H9 (cell line): ENCODE measurements at regions not wholly inside any gene's neighbourhood (a gene's known extent, or its start where the extent isn't known, plus 50 kb on each side); places are given as distances from the start of the nearest gene placed in this dataset.

Experiments used
- DNase-seq: peaks from one replicate; pipeline ENCODE4 v3.0.0-alpha.2; 2017
- H2AFZ ChIP-seq: one replicate; pipeline ENCODE4 v1.6.1; 2013; ENCODE audit warnings: mild to moderate bottlenecking, low read length, control low read depth, moderate library complexity
- H2AK5ac ChIP-seq: 2 replicates; pipeline ENCODE4 v1.6.1; 2013; ENCODE audit warnings: low read length, control low read depth, mixed read lengths; ENCODE audit not compliant: insufficient read length
- H2BK120ac ChIP-seq: one replicate; pipeline ENCODE4 v1.6.1; 2013; ENCODE audit warnings: low read depth, mild to moderate bottlenecking, low read length, control low read depth, inconsistent platforms; ENCODE audit not compliant: poor library complexity, severe bottlenecking
- H2BK12ac ChIP-seq: 2 replicates; pipeline ENCODE4 v1.6.1; 2013; ENCODE audit warnings: low read length, control low read depth, mixed read lengths, low read depth; ENCODE audit not compliant: insufficient read length
- H2BK15ac ChIP-seq: 2 replicates; pipeline ENCODE4 v1.6.1; 2013; ENCODE audit warnings: low read depth, low read length, control low read depth
- H2BK20ac ChIP-seq: one replicate; pipeline ENCODE4 v1.6.1; 2013; ENCODE audit warnings: low read depth, mild to moderate bottlenecking, low read length, control low read depth, inconsistent platforms; ENCODE audit not compliant: poor library complexity, severe bottlenecking
- H2BK5ac ChIP-seq: 2 replicates; pipeline ENCODE4 v1.6.1; 2013; ENCODE audit warnings: low read length, control low read depth, mixed read lengths; ENCODE audit not compliant: insufficient read length
- H3K14ac ChIP-seq: 2 replicates; pipeline ENCODE4 v1.6.1; 2013; ENCODE audit warnings: low read length, control low read depth; ENCODE audit not compliant: insufficient read depth
- H3K18ac ChIP-seq: 2 replicates; pipeline ENCODE4 v1.6.1; 2013; ENCODE audit warnings: low read depth, mild to moderate bottlenecking, mixed read lengths, low read length, control low read depth; ENCODE audit not compliant: insufficient read length
- H3K23ac ChIP-seq: 2 replicates; pipeline ENCODE4 v1.6.1; 2013; ENCODE audit warnings: low read length, control low read depth, mixed read lengths, low read depth; ENCODE audit not compliant: insufficient read length
- H3K23me2 ChIP-seq: 2 replicates; pipeline ENCODE4 v1.6.1; 2013; ENCODE audit warnings: low read depth, mild to moderate bottlenecking, mixed read lengths, low read length, control low read depth; ENCODE audit not compliant: insufficient read length, poor library complexity, severe bottlenecking
- H3K27ac ChIP-seq: 2 replicates; pipeline ENCODE4 v1.5.1; 2013; ENCODE audit warnings: low read length, control low read depth, mixed read lengths, low read depth; ENCODE audit not compliant: insufficient read length
- H3K27me3 ChIP-seq: 2 replicates; pipeline ENCODE4 v1.6.1; 2013; ENCODE audit warnings: low read length, control low read depth, inconsistent platforms; ENCODE audit not compliant: insufficient read depth
- H3K4ac ChIP-seq: 2 replicates; pipeline ENCODE4 v1.6.1; 2013; ENCODE audit warnings: low read depth, mild to moderate bottlenecking, control low read depth, inconsistent platforms, low read length, moderate library complexity
- H3K4me1 ChIP-seq: 2 replicates; pipeline ENCODE4 v1.6.1; 2013; ENCODE audit warnings: low read length, control low read depth, inconsistent platforms; ENCODE audit not compliant: insufficient read depth
- H3K4me2 ChIP-seq: 2 replicates; pipeline ENCODE4 v1.6.1; 2013; ENCODE audit warnings: low read length, control low read depth, mixed read lengths; ENCODE audit not compliant: insufficient read length, insufficient read depth
- H3K56ac ChIP-seq: 2 replicates; pipeline ENCODE4 v1.6.1; 2013; ENCODE audit warnings: low read depth, mild to moderate bottlenecking, mixed read lengths, low read length, control low read depth; ENCODE audit not compliant: insufficient read length
- H3K79me1 ChIP-seq: 2 replicates; pipeline ENCODE4 v1.6.1; 2013; ENCODE audit warnings: low read depth, mild to moderate bottlenecking, moderate library complexity, low read length, control low read depth, inconsistent platforms; ENCODE audit not compliant: insufficient read depth, poor library complexity, severe bottlenecking
- H3K79me2 ChIP-seq: 2 replicates; pipeline ENCODE4 v1.6.1; 2013; ENCODE audit warnings: low read length, control low read depth, inconsistent platforms; ENCODE audit not compliant: insufficient read depth
- H3K9ac ChIP-seq: 2 replicates; pipeline ENCODE4 v1.6.1; 2013; ENCODE audit warnings: low read length, control low read depth, mixed read lengths; ENCODE audit not compliant: insufficient read length; ENCODE audit errors: extremely low read depth
- H3K9me3 ChIP-seq: one replicate; pipeline ENCODE4 v1.6.1; 2013; ENCODE audit warnings: low read depth, low read length, inconsistent platforms; ENCODE audit not compliant: control insufficient read depth
- H3T11ph ChIP-seq: one replicate; pipeline ENCODE4 v1.6.1; 2013; ENCODE audit warnings: mild to moderate bottlenecking, low read length, control low read depth, inconsistent platforms
- H4K20me1 ChIP-seq: one replicate; pipeline ENCODE4 v1.6.1; 2013; ENCODE audit not compliant: control insufficient read depth, insufficient read length, insufficient read depth
- H4K5ac ChIP-seq: 2 replicates; pipeline ENCODE4 v1.6.1; 2013; ENCODE audit warnings: low read depth, mild to moderate bottlenecking, mixed read lengths, low read length, control low read depth; ENCODE audit not compliant: insufficient read length
- H4K8ac ChIP-seq: replicated peaks from 2 replicates; pipeline ENCODE4 v1.6.1; 2013; ENCODE audit warnings: low read length, control low read depth, mixed read lengths, low read depth; ENCODE audit not compliant: insufficient read length
- H4K91ac ChIP-seq: 2 replicates; pipeline ENCODE4 v1.6.1; 2013; ENCODE audit warnings: low read depth, mild to moderate bottlenecking, moderate library complexity, mixed read lengths, low read length, control low read depth; ENCODE audit not compliant: insufficient read length
- H3K27ac Mint-ChIP-seq, 3 experiments: 2 replicates in 2 of 3; 3 replicates in 1 of 3; pipeline ENCODE4 v1.8.0; 2020 to 2021; ENCODE audit warnings: mixed read lengths in 3 of 3, mild to moderate bottlenecking in 1 of 3, moderate library complexity in 1 of 3
- H3K27me3 Mint-ChIP-seq: 2 replicates; pipeline ENCODE4 v1.8.0; 2021; ENCODE audit warnings: low read depth, mild to moderate bottlenecking, moderate library complexity, mixed read lengths
- H3K36me3 Mint-ChIP-seq, 3 experiments: 2 replicates in 2 of 3; 3 replicates in 1 of 3; pipeline ENCODE4 v1.8.0; 2020 to 2021; ENCODE audit warnings: low read depth in 3 of 3, mixed read lengths in 3 of 3; ENCODE audit not compliant: insufficient read depth in 1 of 3
- H3K4me1 Mint-ChIP-seq, 2 experiments: 2 replicates each; pipeline ENCODE4 v1.8.0; 2020; ENCODE audit warnings: mixed read lengths in 2 of 2
- H3K4me3 Mint-ChIP-seq, 2 experiments: 2 replicates in 1 of 2; 3 replicates in 1 of 2; pipeline ENCODE4 v1.8.0; 2020 to 2021; ENCODE audit warnings: mild to moderate bottlenecking in 2 of 2, mixed read lengths in 2 of 2, moderate library complexity in 1 of 2
- H3K9me3 Mint-ChIP-seq, 2 experiments: 2 replicates in 1 of 2; 3 replicates in 1 of 2; pipeline ENCODE4 v1.8.0; 2020; ENCODE audit warnings: mild to moderate bottlenecking in 2 of 2, mixed read lengths in 2 of 2, moderate library complexity in 1 of 2
- CTCF ChIP-seq: fragments of 200-600 bp; sonication (generic); conservative IDR thresholded peaks from 3 replicates; pipeline ENCODE4 v1.8.0; 2021; ENCODE audit warnings: antibody characterized with exemption, mild to moderate bottlenecking
- WGBS: extraction: QIAGEN DNeasy Blood & Tissue Kit; methylation state at CpG from one replicate; pipeline ENCODE4 v1.1.7; 2013; ENCODE audit warnings: missing lambda C conversion rate, low lambda C conversion rate, mixed read lengths; ENCODE audit not compliant: insufficient read length; ENCODE audit errors: extremely low coverage; 5-methylcytosine and 5-hydroxymethylcytosine counted together

DNA sequence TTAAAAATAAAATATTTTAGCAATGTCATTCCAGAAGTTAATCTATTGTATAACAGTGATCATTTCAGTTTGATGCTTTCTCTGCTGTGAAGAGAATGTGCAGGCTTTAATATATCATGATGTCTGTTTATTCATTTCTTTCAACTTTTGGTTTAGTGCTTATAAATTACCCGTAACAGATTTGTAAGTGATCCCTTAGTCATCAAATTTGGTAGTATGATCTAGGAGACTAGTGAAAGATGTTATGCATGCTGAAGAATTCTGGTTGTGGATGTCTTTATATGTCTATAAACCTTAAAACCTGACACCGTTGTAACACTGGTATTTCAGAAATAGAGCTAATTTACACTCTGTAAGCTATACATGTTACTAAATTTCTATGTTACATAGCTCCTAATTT lies 260.4 kb downstream of the CPS1 start:
- WGBS: no CpG with 5 or more reads among the region's 2 CpGs
- DNase-seq: no peak
- Histone ChIP-seq H3K79me1 (no peaks in the 10 kb centered on the region), H4K8ac (no peak overlapping the region), H4K91ac (no peak overlapping the region), H2BK5ac (no peak overlapping the region), H2AFZ (no peak overlapping the region), H3T11ph (no peak overlapping the region), H2BK12ac (no peak overlapping the region), H3K23me2 (no peaks in the 10 kb centered on the region), H3K18ac (no peak overlapping the region), H3K14ac (no peak overlapping the region), H2BK15ac (no peak overlapping the region), H4K5ac (no peak overlapping the region), H3K4me1 (peaks cover 5% of the 10 kb centered on the region; the same call in 1 of the 2 replicates), H2AK5ac (no peak overlapping the region), H3K27ac (no peak overlapping the region), H3K79me2 (no peaks in the 10 kb centered on the region), H3K9ac (no peak overlapping the region), H4K20me1 (no peaks in the 10 kb centered on the region), H3K23ac (no peak overlapping the region), H3K4ac (no peak overlapping the region), H3K27me3 (no peaks in the 10 kb centered on the region), H3K9me3 (no peaks in the 10 kb centered on the region), H3K4me2 (no peak overlapping the region), H2BK20ac (no peak overlapping the region), H3K56ac (no peak overlapping the region), H2BK120ac (no peak overlapping the region)
- Mint-ChIP-seq H3K9me3 (no peaks in the 10 kb centered on the region; a peak in 2 of 5 replicates), H3K36me3 (no peaks in the 10 kb centered on the region), H3K4me1 (peaks cover 4 to 11% of the 10 kb centered on the region in 2 experiments; a peak in 3 of 4 replicates), H3K27ac (no peak overlapping the region), H3K27me3 (no peaks in the 10 kb centered on the region), H3K4me3 (no peak overlapping the region)
- TF ChIP-seq CTCF: no peak
